Prostate gland (tissue), 2 donors: ENCODE measurements at regions not wholly inside any gene's neighbourhood (a gene's known extent, or its start where the extent isn't known, plus 50 kb on each side); places are given as distances from the start of the nearest gene placed in this dataset.

Experiments used
- CTCF ChIP-seq, 4 experiments: fragments of 200-600 bp in 2 of 4; fragments of 450-650 bp in 2 of 4; sonication (generic) in 2 of 4; IDR thresholded peaks; 1 replicate in 3 of 4; 2 replicates in 1 of 4; pipeline ENCODE4 v1.5.1; 2016 to 2019; ENCODE audit warnings: antibody characterized with exemption in 4 of 4, mild to moderate bottlenecking in 2 of 4, moderate library complexity in 2 of 4
- POLR2A ChIP-seq: fragments of 450-650 bp; IDR thresholded peaks from one replicate; pipeline ENCODE4 v1.6.1; 2016; ENCODE audit warnings: antibody characterized with exemption, mild to moderate bottlenecking
- POLR2AphosphoS5 ChIP-seq: sonication (generic); formaldehyde crosslinking; IDR thresholded peaks from one replicate; pipeline ENCODE4 v1.6.1; 2017; ENCODE audit warnings: antibody characterized with exemption

- TF ChIP-seq CTCF (IDR thresholded peaks at IDR 0.05) (no peak), POLR2A (no peak), POLR2AphosphoS5 (no peak)
Measured at GRCh38 chr10:16352146-16352545, 84.7 kb upstream of the PTER start.
